Myocyte (in vitro differentiated cells): ENCODE measurements at regions not wholly inside any gene's neighbourhood (a gene's known extent, or its start where the extent isn't known, plus 50 kb on each side); places are given as distances from the start of the nearest gene placed in this dataset.

Experiments
- DNase-seq: peaks from one replicate; pipeline ENCODE4 v3.0.0-alpha.2; 2012; ENCODE audit warnings: low read depth

- peak; percentile 24 for DNase-seq
Measured at GRCh38 chr13:90416519-90416918, 931.0 kb upstream of the MIR17HG start.

GRCh38 chr13:90416938-90417337 lies 930.5 kb upstream of the MIR17HG start:
- no peak for DNase-seq

- DNase-seq: no peak
Measured at GRCh38 chr13:90420683-90421082, 926.8 kb upstream of the MIR17HG start.

GRCh38 chr13:90427322-90428272 lies 919.9 kb upstream of the MIR17HG start:
- no peak for DNase-seq

GRCh38 chr13:90428522-90429210 lies 918.8 kb upstream of the MIR17HG start:
- DNase-seq: no peak

- DNase-seq: no peak
Measured at GRCh38 chr13:90430127-90430526, 917.4 kb upstream of the MIR17HG start.

- no peak for DNase-seq
Measured at GRCh38 chr13:90436697-90437096, 910.8 kb upstream of the MIR17HG start.

- DNase-seq: no peak
Measured at GRCh38 chr13:90438576-90438975, 908.9 kb upstream of the MIR17HG start.

- no peak for DNase-seq
Measured at GRCh38 chr13:90443268-90443667, 904.2 kb upstream of the MIR17HG start.

GRCh38 chr13:90444232-90444631 lies 903.3 kb upstream of the MIR17HG start:
- no peak for DNase-seq

GRCh38 chr13:90445179-90445578 lies 902.3 kb upstream of the MIR17HG start:
- DNase-seq: peak; percentile 88

- no peak for DNase-seq
Measured at GRCh38 chr13:90447034-90447733, 900.3 kb upstream of the MIR17HG start.

- DNase-seq: peak; percentile 59
Measured at GRCh38 chr13:90447734-90448101, 899.8 kb upstream of the MIR17HG start.

- no peak for DNase-seq
Measured at GRCh38 chr13:90448466-90449037, 898.9 kb upstream of the MIR17HG start.

GRCh38 chr13:90453342-90453741 lies 894.1 kb upstream of the MIR17HG start:
- no peak for DNase-seq

- no peak for DNase-seq
Measured at GRCh38 chr13:90454002-90454636, 893.4 kb upstream of the MIR17HG start.

- no peak for DNase-seq
Measured at GRCh38 chr13:90455067-90455466, 892.4 kb upstream of the MIR17HG start.

GRCh38 chr13:90455823-90456222 lies 891.7 kb upstream of the MIR17HG start:
- DNase-seq: no peak

- no peak for DNase-seq
Measured at GRCh38 chr13:90461398-90461797, 886.1 kb upstream of the MIR17HG start.

GRCh38 chr13:90477216-90477615 lies 870.3 kb upstream of the MIR17HG start:
- no peak for DNase-seq

- DNase-seq: no peak
Measured at GRCh38 chr13:90483906-90484305, 863.6 kb upstream of the MIR17HG start.
